Neuronal stem cell (in vitro differentiated cells): ENCODE measurements at regions not wholly inside any gene's neighbourhood (a gene's known extent, or its start where the extent isn't known, plus 50 kb on each side); places are given as distances from the start of the nearest gene placed in this dataset.

Experiments used
- DNase-seq: peaks from one replicate; pipeline ENCODE4 v3.0.0-alpha.2; 2013; ENCODE audit warnings: low spot score
- H2AFZ ChIP-seq: one replicate; pipeline ENCODE4 v1.6.1; 2013; ENCODE audit warnings: mild to moderate bottlenecking, low read length, inconsistent platforms
- H2AK5ac ChIP-seq: 2 replicates; pipeline ENCODE4 v1.6.1; 2013; ENCODE audit warnings: low read depth, mild to moderate bottlenecking, inconsistent platforms, low read length, moderate library complexity, mixed read lengths
- H2BK120ac ChIP-seq: 2 replicates; pipeline ENCODE4 v1.6.1; 2013; ENCODE audit warnings: low read depth, mild to moderate bottlenecking, inconsistent platforms, low read length, moderate library complexity, mixed read lengths
- H2BK12ac ChIP-seq: one replicate; pipeline ENCODE4 v1.6.1; 2013; ENCODE audit warnings: low read length, inconsistent platforms
- H2BK15ac ChIP-seq: 2 replicates; pipeline ENCODE4 v1.6.1; 2013; ENCODE audit warnings: mild to moderate bottlenecking, low read length, inconsistent platforms, mixed read lengths
- H2BK5ac ChIP-seq: one replicate; pipeline ENCODE4 v1.6.1; 2013; ENCODE audit warnings: inconsistent platforms, mild to moderate bottlenecking, low read length, moderate library complexity
- H3K14ac ChIP-seq: one replicate; pipeline ENCODE4 v1.6.1; 2013; ENCODE audit warnings: low read length, inconsistent platforms
- H3K18ac ChIP-seq: 2 replicates; pipeline ENCODE4 v1.6.1; 2013; ENCODE audit warnings: low read length, inconsistent platforms
- H3K23ac ChIP-seq: 2 replicates; pipeline ENCODE4 v1.6.1; 2013; ENCODE audit warnings: low read depth, mild to moderate bottlenecking, mixed read lengths, low read length, inconsistent platforms; ENCODE audit not compliant: poor library complexity
- H3K27ac ChIP-seq: replicated peaks from 3 replicates; pipeline ENCODE4 v1.5.1; 2013; ENCODE audit warnings: low read length, inconsistent platforms
- H3K27me3 ChIP-seq, 3 experiments: 2 replicates each; pipeline ENCODE4 v1.6.1; 2013; ENCODE audit warnings: low read length in 3 of 3, mild to moderate bottlenecking in 2 of 3, inconsistent platforms in 1 of 3, low read depth in 1 of 3, mixed read lengths in 1 of 3, moderate library complexity in 1 of 3; ENCODE audit not compliant: control insufficient read depth in 3 of 3, insufficient read depth in 3 of 3
- H3K36me3 ChIP-seq, 2 donors: replicated peaks in 1 of 2; 2 replicates each; pipeline ENCODE4 v1.6.1; 2013; ENCODE audit warnings: low read length in 2 of 2; ENCODE audit not compliant: control insufficient read depth in 2 of 2, insufficient read depth in 2 of 2
- H3K4ac ChIP-seq: 2 replicates; pipeline ENCODE4 v1.6.1; 2013; ENCODE audit warnings: inconsistent platforms, mild to moderate bottlenecking, low read length, moderate library complexity
- H3K4me1 ChIP-seq, 2 donors: 1 replicate in 1 of 2; 2 replicates in 1 of 2; pipeline ENCODE4 v1.6.1; 2013; ENCODE audit warnings: low read length in 2 of 2, low read depth in 1 of 2; ENCODE audit not compliant: control insufficient read depth in 2 of 2, insufficient read depth in 1 of 2
- H3K4me2 ChIP-seq: one replicate; pipeline ENCODE4 v1.6.1; 2013; ENCODE audit warnings: mild to moderate bottlenecking, low read length, inconsistent platforms; ENCODE audit not compliant: insufficient read depth, poor library complexity, severe bottlenecking
- H3K4me3 ChIP-seq, 2 donors: 2 replicates each; pipeline ENCODE4 v1.5.1; 2013; ENCODE audit warnings: low read length in 2 of 2, mild to moderate bottlenecking in 2 of 2, inconsistent platforms in 1 of 2, moderate library complexity in 1 of 2
- H3K79me1 ChIP-seq: one replicate; pipeline ENCODE4 v1.6.1; 2013; ENCODE audit warnings: low read depth, mild to moderate bottlenecking, inconsistent platforms, low read length, moderate library complexity
- H3K9ac ChIP-seq: one replicate; pipeline ENCODE4 v1.6.1; 2013; ENCODE audit warnings: mild to moderate bottlenecking, low read depth, low read length, inconsistent platforms; ENCODE audit not compliant: poor library complexity
- H3K9me3 ChIP-seq, 2 donors: replicated peaks in 1 of 2; 2 replicates each; pipeline versions ENCODE3 to v1.6.1; 2013; ENCODE audit warnings: low read length in 2 of 2, mild to moderate bottlenecking in 2 of 2, inconsistent platforms in 1 of 2, low read depth in 1 of 2, mixed read lengths in 1 of 2, moderate library complexity in 1 of 2; ENCODE audit not compliant: control insufficient read depth in 2 of 2, insufficient read depth in 1 of 2
- H4K8ac ChIP-seq: one replicate; pipeline ENCODE4 v1.6.1; 2013; ENCODE audit warnings: low read depth, mild to moderate bottlenecking, inconsistent platforms, low read length, moderate library complexity
- H4K91ac ChIP-seq: one replicate; pipeline ENCODE4 v1.6.1; 2013; ENCODE audit warnings: low read length, low read depth, mild to moderate bottlenecking, inconsistent platforms; ENCODE audit not compliant: poor library complexity
- WGBS, 2 donors: extraction: QIAGEN DNeasy Blood & Tissue Kit; methylation state at CpG; one replicate each; pipeline ENCODE4 v1.1.7; 2013; ENCODE audit warnings: missing lambda C conversion rate in 2 of 2, mixed read lengths in 1 of 2; ENCODE audit not compliant: insufficient read length in 2 of 2, insufficient replicate concordance in 1 of 2; ENCODE audit errors: extremely low coverage in 2 of 2; 5-methylcytosine and 5-hydroxymethylcytosine counted together

GRCh38 chr5:8590959-8591358 lies 722.0 kb downstream of the MTRR start:
- Histone ChIP-seq H3K4me3 (no peak overlapping the region), H4K91ac (no peak overlapping the region), H3K4me1 (no peaks in the 10 kb centered on the region), H3K36me3 (no peaks in the 10 kb centered on the region), H3K4me2 (no peak overlapping the region), H3K79me1 (no peaks in the 10 kb centered on the region), H3K14ac (no peak overlapping the region), H2AFZ (no peak overlapping the region), H3K27me3 (no peaks in the 10 kb centered on the region), H2BK120ac (no peak overlapping the region), H2BK15ac (no peak overlapping the region), H2AK5ac (no peak overlapping the region), H3K4ac (no peak overlapping the region), H3K9me3 (no peaks in the 10 kb centered on the region), H2BK12ac (no peak overlapping the region), H4K8ac (no peak overlapping the region), H3K18ac (no peak overlapping the region), H3K9ac (no peak overlapping the region), H3K23ac (no peak overlapping the region), H3K27ac (no peak overlapping the region), H2BK5ac (no peak overlapping the region)
- no CpG with 5 or more reads among the region's 1 CpG for WGBS, 2 donors
- no peak for DNase-seq

- Histone ChIP-seq H2AFZ (no peak overlapping the region), H2BK120ac (no peak overlapping the region), H3K79me1 (no peaks in the 10 kb centered on the region), H3K27me3 (no peaks in the 10 kb centered on the region), H4K91ac (no peak overlapping the region), H2BK5ac (no peak overlapping the region), H3K9me3 (no peaks in the 10 kb centered on the region), H3K18ac (no peak overlapping the region), H3K14ac (no peak overlapping the region), H3K36me3 (no peaks in the 10 kb centered on the region), H3K4me2 (no peak overlapping the region), H3K27ac (no peak overlapping the region), H3K4ac (no peak overlapping the region), H4K8ac (no peak overlapping the region), H3K4me3 (no peak overlapping the region), H2BK12ac (no peak overlapping the region), H3K4me1 (no peaks in the 10 kb centered on the region), H2AK5ac (no peak overlapping the region), H3K23ac (no peak overlapping the region), H3K9ac (no peak overlapping the region), H2BK15ac (no peak overlapping the region)
- WGBS, 2 donors = no CpG with 5 or more reads among the region's 3 CpGs
- DNase-seq = no peak
These were observed 729.4 kb downstream of the MTRR start for GRCh38 chr5:8598356-8598755.

GRCh38 chr5:8598996-8599395 lies 730.0 kb downstream of the MTRR start:
- H4K91ac ChIP-seq = no peak overlapping the region
- H3K23ac ChIP-seq = no peak overlapping the region
- no peak overlapping the region for H3K4ac ChIP-seq
- no peaks in the 10 kb centered on the region for H3K27me3 ChIP-seq
- H2BK120ac ChIP-seq = no peak overlapping the region
- no peak overlapping the region for H3K14ac ChIP-seq
- no peaks in the 10 kb centered on the region for H3K9me3 ChIP-seq
- H4K8ac ChIP-seq = no peak overlapping the region
- H3K79me1 ChIP-seq = no peaks in the 10 kb centered on the region
- no peak overlapping the region for H3K9ac ChIP-seq
- no peak overlapping the region for H2BK5ac ChIP-seq
- no peak overlapping the region for H2BK12ac ChIP-seq
- H2AFZ ChIP-seq = no peak overlapping the region
- H3K18ac ChIP-seq = no peak overlapping the region
- no peak overlapping the region for H3K4me2 ChIP-seq
- H3K27ac ChIP-seq = no peak overlapping the region
- no CpG with 5 or more reads among the region's 2 CpGs for WGBS, 2 donors
- no peak overlapping the region for H2BK15ac ChIP-seq
- H2AK5ac ChIP-seq = no peak overlapping the region
- no peak overlapping the region for H3K4me3 ChIP-seq
- no peaks in the 10 kb centered on the region for H3K4me1 ChIP-seq
- H3K36me3 ChIP-seq = no peaks in the 10 kb centered on the region
- no peak for DNase-seq

- H3K4me1 ChIP-seq = no peaks in the 10 kb centered on the region
- no peak overlapping the region for H2BK120ac ChIP-seq
- H2BK15ac ChIP-seq = no peak overlapping the region
- H3K27ac ChIP-seq = no peak overlapping the region
- H3K4me3 ChIP-seq = no peak overlapping the region
- no peak overlapping the region for H3K18ac ChIP-seq
- H3K4ac ChIP-seq = no peak overlapping the region
- no peaks in the 10 kb centered on the region for H3K79me1 ChIP-seq
- peaks cover 0 to 2% of the 10 kb centered on the region in 2 donors for H3K9me3 ChIP-seq
- H3K9ac ChIP-seq = no peak overlapping the region
- no peak overlapping the region for H2BK5ac ChIP-seq
- H3K27me3 ChIP-seq = no peaks in the 10 kb centered on the region
- no peak overlapping the region for H3K14ac ChIP-seq
- H3K23ac ChIP-seq = no peak overlapping the region
- H4K91ac ChIP-seq = no peak overlapping the region
- no peak overlapping the region for H4K8ac ChIP-seq
- H3K4me2 ChIP-seq = no peak overlapping the region
- H3K36me3 ChIP-seq = no peaks in the 10 kb centered on the region
- H2BK12ac ChIP-seq = no peak overlapping the region
- no peak for DNase-seq
- H2AK5ac ChIP-seq = no peak overlapping the region
- H2AFZ ChIP-seq = no peak overlapping the region
These were observed 731.9 kb downstream of the MTRR start for GRCh38 chr5:8600843-8601242.
